ENCODE measurements at regions not wholly inside any gene's neighbourhood (a gene's known extent, or its start where the extent isn't known, plus 50 kb on each side); places are given as distances from the start of the nearest gene placed in this dataset.

DNA sequence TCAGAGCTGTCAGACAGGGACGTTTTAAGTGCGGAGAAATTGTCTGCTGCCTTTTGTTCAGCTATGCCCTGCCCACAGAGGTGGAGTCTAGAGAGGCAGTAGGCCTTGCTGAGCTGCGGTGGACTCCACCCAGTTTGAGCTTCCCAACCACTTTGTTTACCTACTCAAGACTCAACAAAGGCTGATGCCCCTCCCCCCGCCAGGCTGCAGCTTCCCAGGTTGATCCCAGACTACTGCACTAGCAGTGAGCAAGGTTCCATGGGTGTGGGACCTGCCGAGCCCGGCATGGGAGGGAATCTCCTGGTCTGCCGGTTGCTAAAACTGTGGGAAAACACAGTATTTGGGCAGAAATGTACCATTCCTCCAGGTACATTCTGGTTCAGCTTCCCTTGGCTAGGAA is 282.1 kb downstream of the VGLL3 start:
- Histone ChIP-seq H3K9me3 (ENCODE audit: insufficient read depth, low read depth, low read length) (peaks cover 6% of the 10 kb centered on the region; the same call in 1 of the 2 replicates), H3K27ac (ENCODE audit: low read length) (no peak overlapping the region), H3K4me1 (ENCODE audit: insufficient read depth, low read length) (no peaks in the 10 kb centered on the region), H3K36me3 (ENCODE audit: insufficient read depth, low read depth, low read length) (no peaks in the 10 kb centered on the region), H3K9ac (ENCODE audit: low read depth, low read length) (no peak overlapping the region), H3K4me3 (ENCODE audit: low read length) (no peak overlapping the region), H3K27me3 (ENCODE audit: insufficient read depth, low read length) (no peaks in the 10 kb centered on the region)

DNA sequence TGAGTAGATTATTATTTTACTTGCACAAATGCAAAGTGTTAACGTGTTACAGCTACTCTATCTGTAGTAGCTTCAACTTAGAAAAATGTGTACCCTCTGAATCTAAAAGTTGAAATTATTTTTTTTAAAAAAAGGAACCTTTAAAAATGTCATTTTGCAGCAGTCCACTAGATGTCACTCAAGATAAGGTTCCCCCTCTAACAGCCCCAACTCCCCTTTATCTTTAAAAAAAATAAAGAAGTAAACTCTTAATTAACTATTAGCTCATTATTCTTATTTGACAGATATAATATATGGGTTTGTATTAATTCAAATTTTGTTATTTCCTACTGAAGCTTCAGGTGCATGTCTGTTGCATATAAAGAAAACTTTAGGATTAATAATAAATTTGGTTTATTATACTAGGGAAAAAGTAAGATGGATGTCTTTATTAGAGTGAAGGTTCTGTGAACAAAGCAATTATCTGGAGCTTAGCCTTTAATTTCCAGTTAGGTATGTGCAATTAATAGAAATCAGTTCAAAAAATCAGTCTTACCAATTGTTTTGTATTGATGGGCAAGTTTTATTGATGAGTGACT is 288.5 kb downstream of the VGLL3 start:
- H3K9me3 ChIP-seq (ENCODE audit: insufficient read depth, low read depth, low read length), result no peaks in the 10 kb centered on the region
- H3K9ac ChIP-seq (ENCODE audit: low read depth, low read length), result no peak overlapping the region
- no peak overlapping the region for H3K4me3 ChIP-seq (ENCODE audit: low read length)
- no peak overlapping the region for H3K27ac ChIP-seq (ENCODE audit: low read length)
- no peaks in the 10 kb centered on the region for H3K27me3 ChIP-seq (ENCODE audit: insufficient read depth, low read length)
- no peaks in the 10 kb centered on the region for H3K36me3 ChIP-seq (ENCODE audit: insufficient read depth, low read depth, low read length)
- no peaks in the 10 kb centered on the region for H3K4me1 ChIP-seq (ENCODE audit: insufficient read depth, low read length)

DNA sequence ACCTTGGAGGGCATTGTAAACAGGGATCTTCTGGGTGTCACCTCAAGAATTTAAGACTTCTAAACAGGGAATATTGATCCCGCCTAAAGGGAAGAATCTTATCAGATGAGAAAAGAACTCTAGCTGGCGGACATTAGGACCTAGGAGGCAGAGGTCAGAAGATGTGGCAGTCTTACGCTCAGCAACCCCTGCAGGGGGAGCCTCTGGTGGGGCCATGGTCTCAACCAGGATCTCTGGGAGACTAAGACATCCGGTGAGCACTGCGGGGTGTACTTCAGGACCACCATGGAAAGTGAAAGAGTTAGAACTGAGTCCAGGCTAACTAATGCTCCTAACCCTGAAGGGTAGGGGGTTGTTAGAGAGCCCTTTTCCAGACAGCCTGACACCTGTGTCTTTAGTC is 295.2 kb downstream of the VGLL3 start:
- H3K4me1 ChIP-seq (ENCODE audit: insufficient read depth, low read length), result no peaks in the 10 kb centered on the region; the same call in 1 of the 2 replicates
- no peaks in the 10 kb centered on the region for H3K9me3 ChIP-seq (ENCODE audit: insufficient read depth, low read depth, low read length)
- no peak overlapping the region for H3K4me3 ChIP-seq (ENCODE audit: low read length)
- H3K27me3 ChIP-seq (ENCODE audit: insufficient read depth, low read length), result no peaks in the 10 kb centered on the region
- H3K27ac ChIP-seq (ENCODE audit: low read length), result no peak overlapping the region
- no peaks in the 10 kb centered on the region for H3K36me3 ChIP-seq (ENCODE audit: insufficient read depth, low read depth, low read length)
- no peak overlapping the region for H3K9ac ChIP-seq (ENCODE audit: low read depth, low read length)

DNA sequence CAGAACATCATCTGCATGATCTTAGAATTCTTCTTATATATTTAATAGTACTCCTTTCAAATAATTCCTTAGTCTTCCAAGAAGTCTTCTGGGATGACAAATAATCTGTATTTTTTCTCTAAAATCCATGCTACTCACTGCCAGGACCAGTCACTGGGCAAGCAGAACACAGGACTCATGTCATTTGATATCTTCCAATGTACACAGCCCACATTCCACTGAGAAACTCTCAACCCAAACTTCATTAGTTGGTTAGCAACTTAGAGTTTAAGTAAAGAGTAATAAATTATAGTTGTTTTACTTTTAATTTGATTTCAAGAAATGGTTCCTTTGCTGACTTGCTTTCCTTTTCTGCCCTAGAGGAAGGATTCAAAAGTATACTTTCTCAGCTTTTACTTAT is 317.0 kb downstream of the VGLL3 start:
- no peak overlapping the region for H3K4me3 ChIP-seq (ENCODE audit: low read length)
- H3K27ac ChIP-seq (ENCODE audit: low read length), result no peak overlapping the region
- no peaks in the 10 kb centered on the region for H3K36me3 ChIP-seq (ENCODE audit: insufficient read depth, low read depth, low read length)
- no peaks in the 10 kb centered on the region for H3K27me3 ChIP-seq (ENCODE audit: insufficient read depth, low read length)
- no peak overlapping the region for H3K9ac ChIP-seq (ENCODE audit: low read depth, low read length)
- H3K9me3 ChIP-seq (ENCODE audit: insufficient read depth, low read depth, low read length), result no peaks in the 10 kb centered on the region; the same call in none of the 2 replicates
- no peaks in the 10 kb centered on the region for H3K4me1 ChIP-seq (ENCODE audit: insufficient read depth, low read length)

DNA sequence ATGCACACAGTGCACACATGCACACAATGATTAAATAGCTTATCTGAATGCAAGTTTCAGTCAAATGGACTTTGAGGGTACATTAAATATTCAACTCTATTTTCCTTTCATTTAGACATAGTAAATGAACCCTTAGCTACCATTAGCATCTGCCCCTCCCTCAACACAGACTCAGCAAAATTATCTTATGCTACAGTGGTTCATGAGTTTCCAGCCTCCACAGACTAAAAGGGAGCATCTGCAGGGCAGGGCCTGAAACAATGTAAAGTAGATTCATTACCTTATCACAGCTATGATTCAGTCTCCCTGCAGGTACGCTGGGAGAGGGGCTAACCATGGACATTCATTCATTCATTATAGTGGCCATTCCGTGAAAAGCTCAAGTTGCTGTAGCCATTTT is 329.1 kb downstream of the VGLL3 start:
- H3K36me3 ChIP-seq (ENCODE audit: insufficient read depth, low read depth, low read length), result no peaks in the 10 kb centered on the region
- H3K4me1 ChIP-seq (ENCODE audit: insufficient read depth, low read length), result no peaks in the 10 kb centered on the region
- no peak overlapping the region for H3K9ac ChIP-seq (ENCODE audit: low read depth, low read length)
- no peaks in the 10 kb centered on the region for H3K9me3 ChIP-seq (ENCODE audit: insufficient read depth, low read depth, low read length)
- H3K4me3 ChIP-seq (ENCODE audit: low read length), result no peak overlapping the region
- H3K27ac ChIP-seq (ENCODE audit: low read length), result no peak overlapping the region
- H3K27me3 ChIP-seq (ENCODE audit: insufficient read depth, low read length), result no peaks in the 10 kb centered on the region

DNA sequence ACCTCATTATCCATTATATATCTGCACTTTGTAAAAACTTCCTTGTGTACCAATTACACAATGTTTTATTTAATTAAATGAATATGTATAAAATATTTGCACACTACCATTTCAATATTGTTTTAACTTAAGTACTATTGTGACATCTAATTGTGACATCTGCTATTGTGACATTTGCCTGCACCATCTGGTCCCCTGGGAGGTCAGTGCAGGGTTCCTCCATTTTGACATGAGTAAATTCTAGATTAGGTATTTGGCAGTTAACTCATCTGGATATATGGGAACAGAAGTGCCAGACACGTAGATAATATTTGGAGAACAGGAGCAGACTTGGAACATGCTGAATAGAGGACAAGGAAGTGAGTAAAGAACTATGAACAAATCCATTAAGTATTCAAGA is 332.1 kb downstream of the VGLL3 start:
- Histone ChIP-seq H3K27ac (ENCODE audit: low read length) (no peak overlapping the region), H3K27me3 (ENCODE audit: insufficient read depth, low read length) (no peaks in the 10 kb centered on the region), H3K9ac (ENCODE audit: low read depth, low read length) (no peak overlapping the region), H3K9me3 (ENCODE audit: insufficient read depth, low read depth, low read length) (no peaks in the 10 kb centered on the region), H3K36me3 (ENCODE audit: insufficient read depth, low read depth, low read length) (no peaks in the 10 kb centered on the region), H3K4me3 (ENCODE audit: low read length) (no peak overlapping the region), H3K4me1 (ENCODE audit: insufficient read depth, low read length) (no peaks in the 10 kb centered on the region)

DNA sequence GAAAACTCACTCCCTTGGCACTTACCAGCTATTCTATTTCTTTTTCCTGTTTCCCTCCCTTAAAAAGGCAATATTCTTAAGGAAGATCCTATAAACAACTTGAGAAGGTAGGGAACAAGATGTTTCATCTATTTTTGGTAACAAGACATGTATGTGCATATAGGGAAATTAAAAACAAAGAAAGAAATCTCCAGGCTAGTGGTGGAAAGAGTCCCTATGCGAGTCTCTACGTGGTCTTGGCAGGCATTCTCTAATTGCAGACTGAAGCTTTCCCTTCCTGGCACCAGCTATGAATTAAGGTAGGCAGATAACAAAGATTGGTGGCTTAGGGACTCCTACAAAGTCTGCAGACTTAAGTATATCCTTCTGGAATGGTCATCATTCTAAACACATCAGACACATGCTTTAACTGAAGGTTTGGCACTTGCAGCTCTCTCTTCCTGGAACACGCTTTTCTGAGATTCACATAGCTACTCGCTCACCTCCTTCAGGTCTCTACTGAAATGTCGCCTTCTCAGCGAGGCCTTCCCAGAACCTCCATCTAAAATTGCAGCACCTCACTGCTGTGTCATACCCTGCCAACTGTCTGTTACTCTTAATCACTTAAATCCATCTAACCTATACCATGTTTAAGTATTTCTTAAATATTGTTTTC is 336.0 kb downstream of the VGLL3 start:
- no peak overlapping the region for H3K27ac ChIP-seq (ENCODE audit: low read length)
- no peaks in the 10 kb centered on the region for H3K27me3 ChIP-seq (ENCODE audit: insufficient read depth, low read length)
- no peaks in the 10 kb centered on the region for H3K9me3 ChIP-seq (ENCODE audit: insufficient read depth, low read depth, low read length)
- H3K4me3 ChIP-seq (ENCODE audit: low read length), result no peak overlapping the region
- H3K9ac ChIP-seq (ENCODE audit: low read depth, low read length), result no peak overlapping the region
- no peaks in the 10 kb centered on the region for H3K36me3 ChIP-seq (ENCODE audit: insufficient read depth, low read depth, low read length)
- no peaks in the 10 kb centered on the region for H3K4me1 ChIP-seq (ENCODE audit: insufficient read depth, low read length)

DNA sequence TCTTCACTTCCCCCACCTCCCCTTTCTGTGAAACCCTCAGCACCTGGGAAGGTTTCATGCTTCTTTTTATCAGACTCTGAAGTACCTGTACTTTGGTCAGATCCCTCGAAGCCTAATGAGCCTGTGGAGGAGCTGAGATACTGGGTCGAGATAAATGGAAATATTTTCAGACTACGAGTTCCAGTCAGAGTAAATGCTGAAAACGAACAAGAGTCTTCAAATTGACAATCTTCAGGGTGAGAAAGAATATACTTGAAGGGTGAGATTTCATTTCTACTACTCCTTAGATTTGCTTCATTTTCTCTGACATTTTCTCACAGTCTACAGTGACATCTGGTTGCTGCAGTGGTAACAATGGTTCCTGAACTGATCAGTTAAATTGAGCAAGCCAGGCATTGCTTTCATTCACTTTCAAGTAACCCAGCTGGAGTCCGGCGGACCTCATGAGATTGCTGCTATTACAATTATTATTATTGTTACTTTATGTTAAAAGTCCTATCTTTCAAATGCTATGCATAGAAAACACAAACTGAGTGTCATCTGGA is 337.2 kb downstream of the VGLL3 start:
- H3K9ac ChIP-seq (ENCODE audit: low read depth, low read length), result no peak overlapping the region
- no peaks in the 10 kb centered on the region for H3K4me1 ChIP-seq (ENCODE audit: insufficient read depth, low read length)
- no peak overlapping the region for H3K27ac ChIP-seq (ENCODE audit: low read length)
- H3K27me3 ChIP-seq (ENCODE audit: insufficient read depth, low read length), result no peaks in the 10 kb centered on the region
- H3K9me3 ChIP-seq (ENCODE audit: insufficient read depth, low read depth, low read length), result no peaks in the 10 kb centered on the region
- no peaks in the 10 kb centered on the region for H3K36me3 ChIP-seq (ENCODE audit: insufficient read depth, low read depth, low read length)
- H3K4me3 ChIP-seq (ENCODE audit: low read length), result no peak overlapping the region

DNA sequence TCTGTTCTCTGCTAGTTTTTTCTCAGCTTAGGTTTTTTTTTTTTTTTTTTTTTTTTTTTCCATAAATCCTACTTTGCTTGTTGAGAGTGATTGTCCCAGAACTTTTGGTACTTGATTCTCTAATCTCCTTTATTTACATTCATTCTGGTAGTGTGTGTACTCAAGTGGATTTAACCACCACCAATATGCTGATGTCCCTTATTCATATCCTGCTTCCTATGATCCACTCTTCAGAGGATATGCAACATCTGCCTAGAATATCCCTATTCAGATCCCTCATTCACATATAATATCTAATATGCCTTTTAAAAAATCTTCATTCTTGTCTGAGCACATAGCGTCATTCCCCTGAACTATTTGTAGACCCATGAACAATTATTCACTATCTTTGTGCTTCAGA is 342.9 kb downstream of the VGLL3 start:
- Histone ChIP-seq H3K4me3 (ENCODE audit: low read length) (no peak overlapping the region), H3K36me3 (ENCODE audit: insufficient read depth, low read depth, low read length) (no peaks in the 10 kb centered on the region), H3K27ac (ENCODE audit: low read length) (no peak overlapping the region), H3K9ac (ENCODE audit: low read depth, low read length) (no peak overlapping the region), H3K4me1 (ENCODE audit: insufficient read depth, low read length) (no peaks in the 10 kb centered on the region), H3K9me3 (ENCODE audit: insufficient read depth, low read depth, low read length) (no peaks in the 10 kb centered on the region), H3K27me3 (ENCODE audit: insufficient read depth, low read length) (no peaks in the 10 kb centered on the region)

DNA sequence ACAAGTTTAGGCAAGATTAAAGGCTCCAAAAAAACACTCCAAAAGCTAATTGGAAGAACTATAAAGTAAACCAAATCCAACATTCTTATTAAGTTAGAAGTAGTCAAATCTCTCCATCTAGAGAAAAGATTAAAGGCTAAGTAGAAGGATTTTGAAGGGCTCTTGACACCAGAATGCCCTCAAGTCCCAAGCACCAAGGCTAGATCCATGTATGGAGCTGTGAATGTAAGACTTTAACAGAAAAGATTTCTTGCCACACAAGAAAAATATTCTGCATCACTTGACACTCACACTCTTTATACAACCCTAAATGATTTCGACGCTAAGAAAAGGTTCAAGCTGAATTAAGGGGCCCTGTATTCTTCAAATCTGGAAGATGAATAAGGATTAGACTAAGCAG is 345.2 kb downstream of the VGLL3 start:
- Histone ChIP-seq H3K27ac (ENCODE audit: low read length) (no peak overlapping the region), H3K27me3 (ENCODE audit: insufficient read depth, low read length) (no peaks in the 10 kb centered on the region), H3K4me1 (ENCODE audit: insufficient read depth, low read length) (no peaks in the 10 kb centered on the region), H3K9ac (ENCODE audit: low read depth, low read length) (no peak overlapping the region), H3K4me3 (ENCODE audit: low read length) (no peak overlapping the region), H3K9me3 (ENCODE audit: insufficient read depth, low read depth, low read length) (no peaks in the 10 kb centered on the region), H3K36me3 (ENCODE audit: insufficient read depth, low read depth, low read length) (no peaks in the 10 kb centered on the region)

DNA sequence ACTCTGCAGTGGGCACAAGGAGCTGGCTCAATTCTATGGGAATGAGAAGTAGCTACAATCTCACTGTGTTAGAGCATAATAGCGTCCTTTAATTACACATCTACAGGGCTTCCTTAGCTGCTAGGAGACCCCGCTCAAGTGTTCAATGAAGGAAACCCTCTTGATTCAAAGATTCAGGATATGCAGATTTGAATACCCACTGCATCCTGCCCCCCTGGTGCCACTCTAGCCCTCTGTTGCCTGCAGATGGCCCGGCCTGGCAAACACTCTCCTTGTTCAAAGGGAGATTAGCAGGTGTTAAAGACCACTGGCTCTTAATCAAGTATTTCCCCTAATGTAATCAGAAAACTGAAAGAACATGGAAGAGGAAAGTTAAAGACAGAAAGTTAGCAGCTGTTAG is 356.6 kb downstream of the VGLL3 start:
- H3K27me3 ChIP-seq (ENCODE audit: insufficient read depth, low read length), result no peaks in the 10 kb centered on the region
- H3K27ac ChIP-seq (ENCODE audit: low read length), result no peak overlapping the region
- H3K4me1 ChIP-seq (ENCODE audit: insufficient read depth, low read length), result peaks cover 5% of the 10 kb centered on the region; the same call in 1 of the 2 replicates
- H3K9ac ChIP-seq (ENCODE audit: low read depth, low read length), result no peak overlapping the region
- H3K36me3 ChIP-seq (ENCODE audit: insufficient read depth, low read depth, low read length), result no peaks in the 10 kb centered on the region
- H3K4me3 ChIP-seq (ENCODE audit: low read length), result no peak overlapping the region
- no peaks in the 10 kb centered on the region for H3K9me3 ChIP-seq (ENCODE audit: insufficient read depth, low read depth, low read length)

DNA sequence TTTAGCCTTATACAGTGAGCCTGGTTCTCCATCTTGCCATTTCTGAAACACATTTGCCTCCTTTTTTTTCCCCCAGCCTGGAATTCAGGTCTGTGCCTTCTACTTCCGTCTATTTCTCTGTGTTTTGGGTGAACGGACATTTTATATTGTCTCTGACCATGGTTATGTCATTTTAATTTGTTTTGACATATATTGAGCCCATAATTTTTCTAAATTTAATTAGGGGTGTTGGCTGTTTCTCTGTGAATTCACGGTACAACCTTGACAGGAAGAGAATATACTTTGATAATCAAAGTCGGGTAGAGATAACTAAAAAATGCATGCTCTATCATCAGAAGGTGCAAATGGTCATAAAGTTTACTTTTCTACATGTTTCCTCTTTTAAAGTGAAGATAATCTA is 361.4 kb downstream of the VGLL3 start:
- peaks cover 3% of the 10 kb centered on the region; the same call in 1 of the 2 replicates for H3K4me1 ChIP-seq (ENCODE audit: insufficient read depth, low read length)
- H3K9me3 ChIP-seq (ENCODE audit: insufficient read depth, low read depth, low read length), result no peaks in the 10 kb centered on the region
- H3K27ac ChIP-seq (ENCODE audit: low read length), result no peak overlapping the region
- H3K27me3 ChIP-seq (ENCODE audit: insufficient read depth, low read length), result no peaks in the 10 kb centered on the region
- H3K4me3 ChIP-seq (ENCODE audit: low read length), result no peak overlapping the region
- no peaks in the 10 kb centered on the region for H3K36me3 ChIP-seq (ENCODE audit: insufficient read depth, low read depth, low read length)
- H3K9ac ChIP-seq (ENCODE audit: low read depth, low read length), result no peak overlapping the region
